ENCODE measurements at regions not wholly inside any gene's neighbourhood (a gene's known extent, or its start where the extent isn't known, plus 50 kb on each side); places are given as distances from the start of the nearest gene placed in this dataset.
"Not testable (repeated sequence)": the region's sequence is repeated elsewhere in the genome, so short reads cannot be mapped to it uniquely, and the experiment has no call there.

- no peak for DNase-seq (ENCODE audit: low read depth)
- H3K4me3 ChIP-seq (ENCODE audit: low read depth, low read length) = no peak overlapping the region
- no peak for TF ChIP-seq CTCF (conservative IDR thresholded peaks at IDR 0.05; ENCODE audit: low read depth, low read length)
Observed at GRCh38 chr12:9406564-9407424, 198.6 kb upstream of the PZP start.

GRCh38 chr12:9405886-9406563 lies 197.8 kb upstream of the PZP start:
- no peak for DNase-seq (ENCODE audit: low read depth)
- no peak for TF ChIP-seq CTCF (conservative IDR thresholded peaks at IDR 0.05; ENCODE audit: low read depth, low read length)
- H3K4me3 ChIP-seq (ENCODE audit: low read depth, low read length) = no peak overlapping the region

- no peak for TF ChIP-seq CTCF (conservative IDR thresholded peaks at IDR 0.05; ENCODE audit: low read depth, low read length)
- no peak overlapping the region for H3K4me3 ChIP-seq (ENCODE audit: low read depth, low read length)
Observed at GRCh38 chr12:9404469-9405260, 196.5 kb upstream of the PZP start.

GRCh38 chr12:9404031-9404430 lies 195.8 kb upstream of the PZP start:
- no peak for TF ChIP-seq CTCF (conservative IDR thresholded peaks at IDR 0.05; ENCODE audit: low read depth, low read length)
- H3K4me3 ChIP-seq (ENCODE audit: low read depth, low read length) = no peak overlapping the region
- DNase-seq (ENCODE audit: low read depth) = no peak

More at GRCh38 chr12:9404469-9405260, 196.5 kb upstream of the PZP start:
- DNase-seq (ENCODE audit: low read depth) = no peak

GRCh38 chr12:9402432-9403040 lies 194.3 kb upstream of the PZP start:
- DNase-seq (ENCODE audit: low read depth); H3K4me3 ChIP-seq (ENCODE audit: low read depth, low read length): not testable (repeated sequence)

- not testable (repeated sequence) for H3K4me3 ChIP-seq (ENCODE audit: low read depth, low read length); DNase-seq (ENCODE audit: low read depth)
Observed at GRCh38 chr12:9396367-9396766, 188.2 kb upstream of the PZP start.

GRCh38 chr12:9395220-9395619 lies 187.0 kb upstream of the PZP start:
- not testable (repeated sequence) for H3K4me3 ChIP-seq (ENCODE audit: low read depth, low read length); DNase-seq (ENCODE audit: low read depth)

- no peak overlapping the region for H3K4me3 ChIP-seq (ENCODE audit: low read depth, low read length)
- DNase-seq (ENCODE audit: low read depth) = no peak
- TF ChIP-seq CTCF (conservative IDR thresholded peaks at IDR 0.05; ENCODE audit: low read depth, low read length) = no peak
Observed at GRCh38 chr12:9392842-9393241, 184.6 kb upstream of the PZP start.

Measured in epithelial cell of proximal tubule (primary cell).